ENCODE measurements at regions not wholly inside any gene's neighbourhood (a gene's known extent, or its start where the extent isn't known, plus 50 kb on each side); places are given as distances from the start of the nearest gene placed in this dataset.

GRCh38 chr4:188495169-188495568, 355.9 kb downstream of the TRIML1 start:
- no peak overlapping the region for H3K4me3 ChIP-seq (ENCODE audit: low read depth, low read length)
- no peak for DNase-seq (ENCODE audit: low read depth)
- TF ChIP-seq CTCF (IDR thresholded peaks at IDR 0.05; ENCODE audit: control insufficient read depth, extremely low read depth, insufficient read depth), result no peak

- no peak for TF ChIP-seq CTCF (IDR thresholded peaks at IDR 0.05; ENCODE audit: control insufficient read depth, extremely low read depth, insufficient read depth)
Measured at GRCh38 chr4:188511431-188511830, 372.2 kb downstream of the TRIML1 start.

GRCh38 chr4:188532751-188533150, 393.5 kb downstream of the TRIML1 start:
- TF ChIP-seq CTCF (IDR thresholded peaks at IDR 0.05; ENCODE audit: control insufficient read depth, extremely low read depth, insufficient read depth), result no peak
- no peak overlapping the region for H3K4me3 ChIP-seq (ENCODE audit: low read depth, low read length)
- DNase-seq (ENCODE audit: low read depth), result no peak

More at GRCh38 chr4:188511431-188511830, 372.2 kb downstream of the TRIML1 start:
- H3K4me3 ChIP-seq (ENCODE audit: low read depth, low read length), result no peak overlapping the region
- no peak for DNase-seq (ENCODE audit: low read depth)

GRCh38 chr4:188534297-188534696, 395.1 kb downstream of the TRIML1 start:
- no peak for DNase-seq (ENCODE audit: low read depth)
- TF ChIP-seq CTCF (IDR thresholded peaks at IDR 0.05; ENCODE audit: control insufficient read depth, extremely low read depth, insufficient read depth), result no peak
- H3K4me3 ChIP-seq (ENCODE audit: low read depth, low read length), result no peak overlapping the region

- TF ChIP-seq CTCF (IDR thresholded peaks at IDR 0.05; ENCODE audit: control insufficient read depth, extremely low read depth, insufficient read depth), result no peak
- no peak for DNase-seq (ENCODE audit: low read depth)
- H3K4me3 ChIP-seq (ENCODE audit: low read depth, low read length), result no peak overlapping the region
Measured at GRCh38 chr4:188534917-188535316, 395.7 kb downstream of the TRIML1 start.

- TF ChIP-seq CTCF (IDR thresholded peaks at IDR 0.05; ENCODE audit: control insufficient read depth, extremely low read depth, insufficient read depth), result no peak
- no peak overlapping the region for H3K4me3 ChIP-seq (ENCODE audit: low read depth, low read length)
- DNase-seq (ENCODE audit: low read depth), result no peak
Measured at GRCh38 chr4:188536826-188537225, 397.6 kb downstream of the TRIML1 start.

- no peak overlapping the region for H3K4me3 ChIP-seq (ENCODE audit: low read depth, low read length)
- no peak for TF ChIP-seq CTCF (IDR thresholded peaks at IDR 0.05; ENCODE audit: control insufficient read depth, extremely low read depth, insufficient read depth)
- no peak for DNase-seq (ENCODE audit: low read depth)
Measured at GRCh38 chr4:188550296-188550695, 411.1 kb downstream of the TRIML1 start.
